IMR-90 (cell line): ENCODE measurements at regions not wholly inside any gene's neighbourhood (a gene's known extent, or its start where the extent isn't known, plus 50 kb on each side); places are given as distances from the start of the nearest gene placed in this dataset.

Source experiments
- ATAC-seq: fragments of 200-7000 bp; cut with Tn5 transposase; 2 replicates; pipeline ENCODE4 v1.9.1; 2020; ENCODE audit warnings: low read depth, mild to moderate bottlenecking, moderate library complexity
- BruUV-seq: library from RNA; stranded (reverse); fragments of 400-500 nt; replicated peaks from 2 replicates; lab custom pipeline; 2021; lab: Mats Ljungman, UMichigan
- CTCF ChIA-PET: fragments of 300-600 bp; formaldehyde crosslinking; extraction: SDS; loops from one replicate; lab custom pipeline; 2021; ENCODE audit warnings: antibody characterized with exemption; lab: Yijun Ruan, JAX
- POLR2A ChIA-PET: fragments of 300-600 bp; sonication (Branson Sonifier 250); formaldehyde crosslinking; loops from one replicate; lab custom pipeline; 2022; ENCODE audit warnings: antibody characterized with exemption; ENCODE audit not compliant: unreplicated experiment; lab: Charles Lee
- DNase-seq: peaks from one replicate; pipeline ENCODE4 v3.0.0; 2013
- H2AFZ ChIP-seq: replicated peaks from 2 replicates; pipeline ENCODE3; 2013; ENCODE audit warnings: low read length, mild to moderate bottlenecking; ENCODE audit not compliant: poor library complexity
- H2AK5ac ChIP-seq: 2 replicates; pipeline ENCODE4 v1.6.1; 2013; ENCODE audit warnings: low read depth, low read length, inconsistent platforms
- H2AK9ac ChIP-seq: replicated peaks from 2 replicates; pipeline ENCODE3; 2013; ENCODE audit warnings: mild to moderate bottlenecking, low read depth, low read length, moderate library complexity; ENCODE audit not compliant: poor library complexity
- H2BK120ac ChIP-seq: 2 replicates; pipeline ENCODE4 v1.6.1; 2013; ENCODE audit warnings: low read depth, low read length, inconsistent platforms
- H2BK15ac ChIP-seq: 3 replicates; pipeline ENCODE4 v1.6.1; 2013; ENCODE audit warnings: low read depth, low read length, inconsistent platforms
- H2BK20ac ChIP-seq: 2 replicates; pipeline ENCODE4 v1.6.1; 2013; ENCODE audit warnings: low read depth, mild to moderate bottlenecking, inconsistent platforms, low read length, moderate library complexity
- H2BK5ac ChIP-seq: 2 replicates; pipeline ENCODE4 v1.6.1; 2013; ENCODE audit warnings: mild to moderate bottlenecking, low read depth, low read length, inconsistent platforms; ENCODE audit not compliant: poor library complexity, severe bottlenecking
- H3K14ac ChIP-seq: replicated peaks from 2 replicates; pipeline ENCODE4 v1.6.1; 2013; ENCODE audit warnings: low read depth, low read length, inconsistent platforms
- H3K18ac ChIP-seq: 2 replicates; pipeline ENCODE4 v1.6.1; 2013; ENCODE audit warnings: low read depth, low read length, control low read depth
- H3K23ac ChIP-seq: 2 replicates; pipeline ENCODE4 v1.6.1; 2013; ENCODE audit warnings: low read depth, low read length, inconsistent platforms
- H3K27ac ChIP-seq: 2 replicates; pipeline ENCODE4 v1.5.1; 2013; ENCODE audit warnings: mild to moderate bottlenecking, control low read depth, low read length; ENCODE audit not compliant: insufficient read depth
- H3K27me3 ChIP-seq: 2 replicates; pipeline ENCODE4 v1.6.1; 2013; ENCODE audit warnings: low read length; ENCODE audit not compliant: control insufficient read depth, insufficient read depth
- H3K36me3 ChIP-seq: 2 replicates; pipeline ENCODE4 v1.6.1; 2013; ENCODE audit warnings: low read length, mixed read lengths; ENCODE audit not compliant: control insufficient read depth, insufficient read depth
- H3K4ac ChIP-seq: 2 replicates; pipeline ENCODE4 v1.6.1; 2013; ENCODE audit warnings: low read depth, low read length, inconsistent platforms
- H3K4me1 ChIP-seq: 2 replicates; pipeline ENCODE4 v1.6.1; 2013; ENCODE audit warnings: low read length, mixed read lengths; ENCODE audit not compliant: control insufficient read depth, insufficient read depth
- H3K4me2 ChIP-seq: 2 replicates; pipeline ENCODE4 v1.6.1; 2013; ENCODE audit warnings: low read depth, mild to moderate bottlenecking, control low read depth, low read length, moderate library complexity
- H3K4me3 ChIP-seq: 2 replicates; pipeline ENCODE4 v1.5.1; 2013; ENCODE audit warnings: low read depth, mild to moderate bottlenecking, control low read depth, low read length, moderate library complexity; ENCODE audit not compliant: insufficient read depth
- H3K56ac ChIP-seq: 2 replicates; pipeline ENCODE4 v1.6.1; 2013; ENCODE audit warnings: low read length, inconsistent platforms; ENCODE audit not compliant: insufficient read depth; ENCODE audit errors: extremely low read depth
- H3K79me1 ChIP-seq, 2 experiments: 2 replicates each; pipeline ENCODE4 v1.6.1; 2013; ENCODE audit warnings: low read length in 2 of 2, inconsistent platforms in 1 of 2, low read depth in 1 of 2
- H3K9ac ChIP-seq: 2 replicates; pipeline ENCODE4 v1.6.1; 2013; ENCODE audit warnings: low read depth, low read length, control low read depth
- H3K9me1 ChIP-seq: 2 replicates; pipeline ENCODE4 v1.6.1; 2013; ENCODE audit warnings: low read length, inconsistent platforms; ENCODE audit not compliant: insufficient read depth
- H3K9me3 ChIP-seq: 2 replicates; pipeline ENCODE4 v1.6.1; 2013; ENCODE audit warnings: low read length; ENCODE audit not compliant: control insufficient read depth, insufficient read depth
- H4K20me1 ChIP-seq: 2 replicates; pipeline ENCODE4 v1.6.1; 2013; ENCODE audit warnings: low read length, inconsistent platforms; ENCODE audit not compliant: insufficient read depth
- H4K5ac ChIP-seq: 2 replicates; pipeline ENCODE4 v1.6.1; 2013; ENCODE audit warnings: mild to moderate bottlenecking, low read depth, low read length, control low read depth
- H4K8ac ChIP-seq, 2 experiments: 2 replicates each; pipeline ENCODE4 v1.6.1; 2013; ENCODE audit warnings: low read depth in 2 of 2, low read length in 2 of 2, control low read depth in 1 of 2, inconsistent platforms in 1 of 2
- H4K91ac ChIP-seq: 2 replicates; pipeline ENCODE4 v1.6.1; 2013; ENCODE audit warnings: low read depth, low read length, inconsistent platforms; ENCODE audit not compliant: insufficient read depth
- BHLHE40 ChIP-seq: fragments of 150-350 bp; IDR thresholded peaks from 2 replicates; pipeline ENCODE4 v1.6.1; 2016; ENCODE audit warnings: mild to moderate bottlenecking, low read depth, low read length
- CEBPB ChIP-seq: IDR thresholded peaks from 2 replicates; pipeline ENCODE4 v1.6.1; 2012; ENCODE audit warnings: low read depth, low read length, improper control_type of control experiment
- MAFK ChIP-seq: IDR thresholded peaks from 2 replicates; pipeline ENCODE4 v1.6.1; 2012; ENCODE audit warnings: low read depth, low read length, improper control_type of control experiment
- MXI1 ChIP-seq: IDR thresholded peaks from 2 replicates; pipeline ENCODE4 v1.6.1; 2012; ENCODE audit warnings: low read depth, mild to moderate bottlenecking, low read length, moderate library complexity, borderline replicate concordance
- WGBS, 2 experiments: methylation state at CpG; one replicate each; pipeline versions ENCODE4 v1.1.5 to v1.1.7; 2013; ENCODE audit warnings: missing lambda C conversion rate in 2 of 2; ENCODE audit not compliant: insufficient read length in 1 of 2; ENCODE audit errors: extremely low coverage in 2 of 2; 5-methylcytosine and 5-hydroxymethylcytosine counted together
- dilution Hi-C: fragments of 300-500 bp; cut with HindIII; formaldehyde crosslinking; loops from one replicate; pipeline ENCODE4 v1.14.3; 2018; ENCODE audit warnings: low sequenced_read_pairs; ENCODE audit not compliant: unreplicated experiment
- in situ Hi-C: fragments of 300-500 bp; cut with MboI; formaldehyde crosslinking; loops from 3 replicates; pipeline ENCODE4 v1.14.3; 2019; ENCODE audit warnings: low sequenced_read_pairs, inconsistent platforms, mixed read lengths
- intact Hi-C: fragments of 100-400 bp; cut with micrococcal nuclease; formaldehyde crosslinking; loops from 2 replicates; pipeline ENCODE4 v1.10.0; 2022
- TF ChIP-seq, protein P1 (sequence below): fragments of 150-350 bp; IDR thresholded peaks from 2 replicates; pipeline ENCODE4 v1.6.1; 2017; ENCODE audit warnings: mild to moderate bottlenecking, antibody characterized with exemption, low read length, low read depth
- TF ChIP-seq, protein P2 (sequence below): conservative IDR thresholded peaks from 2 replicates; pipeline ENCODE4 v1.5.1; 2012; ENCODE audit warnings: mild to moderate bottlenecking, low read depth, low read length, improper control_type of control experiment

DNA sequence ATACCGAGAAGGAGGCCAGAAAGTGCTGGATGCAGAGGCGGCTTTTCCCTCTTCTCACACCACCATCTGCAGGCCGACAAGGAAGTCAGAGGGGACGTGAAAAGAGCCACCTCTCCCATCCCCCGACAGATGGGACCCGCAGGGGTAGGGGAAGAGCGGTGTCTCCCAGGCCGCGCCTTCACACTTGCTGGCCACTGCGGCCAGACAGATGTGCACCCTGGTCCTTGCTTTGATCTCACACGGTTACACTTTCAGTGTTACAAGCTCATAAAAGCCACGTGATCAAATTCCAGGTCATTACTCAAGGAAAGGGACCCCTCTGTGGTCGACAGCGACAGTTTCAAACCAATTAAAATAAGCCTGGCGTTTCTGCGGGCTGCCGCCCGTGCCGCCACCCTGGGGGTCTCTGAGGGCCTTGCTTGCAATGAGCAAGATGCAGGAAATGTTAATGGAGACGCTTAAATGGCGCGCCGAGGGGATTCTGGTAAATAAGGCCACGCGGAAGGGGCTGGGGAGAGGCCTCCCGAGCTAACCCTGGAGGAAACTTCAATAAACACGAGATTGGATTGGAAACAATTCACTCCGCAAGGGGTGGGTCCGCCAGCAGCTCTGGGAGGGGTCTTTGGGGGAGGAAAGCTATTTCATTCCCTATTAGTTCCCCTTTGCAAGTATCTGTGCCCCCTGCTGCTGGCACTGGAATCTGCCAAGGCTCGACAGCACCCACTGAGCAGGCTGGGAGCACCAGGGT is 240.9 kb downstream of the ENGASE start:
- no peaks in the 10 kb centered on the region for H3K4me1 ChIP-seq
- H3K4me3 ChIP-seq, result no peak overlapping the region
- no peak overlapping the region for H3K56ac ChIP-seq
- dilution Hi-C loops (no loop called here), intact Hi-C loops (no loop called here), in situ Hi-C loops (no loop called here)
- H3K18ac ChIP-seq, result no peak overlapping the region
- H3K4me2 ChIP-seq, result no peak overlapping the region
- TF ChIP-seq MAFK (no peak), MXI1 (no peak), CEBPB (no peak), BHLHE40 (no peak)
- TF ChIP-seq, protein P1, sequence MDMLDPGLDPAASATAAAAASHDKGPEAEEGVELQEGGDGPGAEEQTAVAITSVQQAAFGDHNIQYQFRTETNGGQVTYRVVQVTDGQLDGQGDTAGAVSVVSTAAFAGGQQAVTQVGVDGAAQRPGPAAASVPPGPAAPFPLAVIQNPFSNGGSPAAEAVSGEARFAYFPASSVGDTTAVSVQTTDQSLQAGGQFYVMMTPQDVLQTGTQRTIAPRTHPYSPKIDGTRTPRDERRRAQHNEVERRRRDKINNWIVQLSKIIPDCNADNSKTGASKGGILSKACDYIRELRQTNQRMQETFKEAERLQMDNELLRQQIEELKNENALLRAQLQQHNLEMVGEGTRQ, result no peak
- TF ChIP-seq, protein P2, sequence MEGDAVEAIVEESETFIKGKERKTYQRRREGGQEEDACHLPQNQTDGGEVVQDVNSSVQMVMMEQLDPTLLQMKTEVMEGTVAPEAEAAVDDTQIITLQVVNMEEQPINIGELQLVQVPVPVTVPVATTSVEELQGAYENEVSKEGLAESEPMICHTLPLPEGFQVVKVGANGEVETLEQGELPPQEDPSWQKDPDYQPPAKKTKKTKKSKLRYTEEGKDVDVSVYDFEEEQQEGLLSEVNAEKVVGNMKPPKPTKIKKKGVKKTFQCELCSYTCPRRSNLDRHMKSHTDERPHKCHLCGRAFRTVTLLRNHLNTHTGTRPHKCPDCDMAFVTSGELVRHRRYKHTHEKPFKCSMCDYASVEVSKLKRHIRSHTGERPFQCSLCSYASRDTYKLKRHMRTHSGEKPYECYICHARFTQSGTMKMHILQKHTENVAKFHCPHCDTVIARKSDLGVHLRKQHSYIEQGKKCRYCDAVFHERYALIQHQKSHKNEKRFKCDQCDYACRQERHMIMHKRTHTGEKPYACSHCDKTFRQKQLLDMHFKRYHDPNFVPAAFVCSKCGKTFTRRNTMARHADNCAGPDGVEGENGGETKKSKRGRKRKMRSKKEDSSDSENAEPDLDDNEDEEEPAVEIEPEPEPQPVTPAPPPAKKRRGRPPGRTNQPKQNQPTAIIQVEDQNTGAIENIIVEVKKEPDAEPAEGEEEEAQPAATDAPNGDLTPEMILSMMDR, result no peak
- no peak overlapping the region for H2AFZ ChIP-seq
- no peak overlapping the region for H2BK20ac ChIP-seq
- ATAC-seq (no peak), DNase-seq (no peak)
- no peak overlapping the region for H2AK5ac ChIP-seq
- H3K4ac ChIP-seq, result no peak overlapping the region
- H2AK9ac ChIP-seq, result no peak overlapping the region
- H4K91ac ChIP-seq, result no peak overlapping the region
- H3K9me1 ChIP-seq, result no peaks in the 10 kb centered on the region
- H2BK120ac ChIP-seq, result no peak overlapping the region
- no peaks in the 10 kb centered on the region for H4K20me1 ChIP-seq
- H3K36me3 ChIP-seq, result no peaks in the 10 kb centered on the region
- CTCF ChIA-PET, result no interaction called here
- H2BK15ac ChIP-seq, result no peak overlapping the region
- H3K9ac ChIP-seq, result no peak overlapping the region
- H3K27me3 ChIP-seq, result peaks cover 20% of the 10 kb centered on the region
- no peak overlapping the region for H4K8ac ChIP-seq
- no peaks in the 10 kb centered on the region for H3K9me3 ChIP-seq
- H3K79me1 ChIP-seq, result no peaks in the 10 kb centered on the region
- H3K27ac ChIP-seq, result no peak overlapping the region
- no peak overlapping the region for H2BK5ac ChIP-seq
- no peak overlapping the region for H3K23ac ChIP-seq
- WGBS, 2 experiments, result 27% methylated on average over 3 of the region's 30 CpGs; no CpG with 5 or more reads in 1 of the 2 experiments
- POLR2A ChIA-PET, result no interaction called here
- no peak overlapping the region for H3K14ac ChIP-seq
- BruUV-seq, result no TSS peak
- no peak overlapping the region for H4K5ac ChIP-seq
